Progenitor cell of endocrine pancreas (in vitro differentiated cells): ENCODE measurements at regions not wholly inside any gene's neighbourhood (a gene's known extent, or its start where the extent isn't known, plus 50 kb on each side); places are given as distances from the start of the nearest gene placed in this dataset.

Source experiments
- DNase-seq: peaks from one replicate; pipeline ENCODE4 v3.0.0; 2021; ENCODE audit warnings: low spot score; ENCODE audit not compliant: unreplicated experiment
- H3K27ac Mint-ChIP-seq: 2 replicates; pipeline ENCODE4 v1.8.0; 2021; ENCODE audit warnings: mild to moderate bottlenecking, moderate library complexity, mixed read lengths
- H3K27me3 Mint-ChIP-seq: 2 replicates; pipeline ENCODE4 v1.8.0; 2021; ENCODE audit warnings: mixed read lengths
- H3K36me3 Mint-ChIP-seq: 2 replicates; pipeline ENCODE4 v1.8.0; 2022; ENCODE audit warnings: mixed read lengths; ENCODE audit not compliant: insufficient read depth
- H3K4me1 Mint-ChIP-seq: 2 replicates; pipeline ENCODE4 v1.8.0; 2021; ENCODE audit warnings: low read depth, mixed read lengths
- H3K4me3 Mint-ChIP-seq: 2 replicates; pipeline ENCODE4 v1.8.0; 2021; ENCODE audit warnings: low read depth, mild to moderate bottlenecking, moderate library complexity, mixed read lengths
- H3K9me3 Mint-ChIP-seq: 2 replicates; pipeline ENCODE4 v1.8.0; 2021; ENCODE audit warnings: low read depth, mixed read lengths
- CTCF ChIP-seq: fragments of 200-600 bp; sonication (generic); IDR thresholded peaks from one replicate; pipeline ENCODE4 v1.5.0; 2021; ENCODE audit warnings: antibody characterized with exemption, mild to moderate bottlenecking; ENCODE audit not compliant: unreplicated experiment

- Mint-ChIP-seq H3K9me3 (peaks cover 30% of the 10 kb centered on the region), H3K36me3 (no peaks in the 10 kb centered on the region), H3K27me3 (no peaks in the 10 kb centered on the region), H3K4me3 (no peak overlapping the region), H3K4me1 (no peaks in the 10 kb centered on the region), H3K27ac (no peak overlapping the region)
- DNase-seq: no peak
- no peak for TF ChIP-seq CTCF
Measured at GRCh38 chr10:130396044-130396443, 259.9 kb downstream of the GLRX3 start.

GRCh38 chr10:130398090-130398994 lies 262.2 kb downstream of the GLRX3 start:
- Mint-ChIP-seq H3K27me3 (peaks cover 6% of the 10 kb centered on the region), H3K9me3 (peaks cover 29% of the 10 kb centered on the region)
- no peak for TF ChIP-seq CTCF

GRCh38 chr10:130399425-130399950 lies 263.3 kb downstream of the GLRX3 start:
- H3K4me3 Mint-ChIP-seq: no peak overlapping the region
- H3K27ac Mint-ChIP-seq: no peak overlapping the region
- H3K27me3 Mint-ChIP-seq: peaks cover 15% of the 10 kb centered on the region
- peaks cover 20% of the 10 kb centered on the region for H3K9me3 Mint-ChIP-seq
- H3K36me3 Mint-ChIP-seq: no peaks in the 10 kb centered on the region
- DNase-seq: no peak
- no peak for TF ChIP-seq CTCF
- no peaks in the 10 kb centered on the region for H3K4me1 Mint-ChIP-seq

More at GRCh38 chr10:130398090-130398994, 262.2 kb downstream of the GLRX3 start:
- no peaks in the 10 kb centered on the region for H3K36me3 Mint-ChIP-seq
- H3K4me3 Mint-ChIP-seq: no peak overlapping the region
- H3K27ac Mint-ChIP-seq: no peak overlapping the region
- H3K4me1 Mint-ChIP-seq: no peaks in the 10 kb centered on the region
- DNase-seq: no peak

GRCh38 chr10:130400890-130401289 lies 264.7 kb downstream of the GLRX3 start:
- H3K27me3 Mint-ChIP-seq: peaks cover 18% of the 10 kb centered on the region
- no peak overlapping the region for H3K27ac Mint-ChIP-seq
- H3K36me3 Mint-ChIP-seq: no peaks in the 10 kb centered on the region
- DNase-seq: no peak
- H3K4me3 Mint-ChIP-seq: no peak overlapping the region
- H3K4me1 Mint-ChIP-seq: peaks cover 3% of the 10 kb centered on the region
- no peak for TF ChIP-seq CTCF
- peaks cover 10% of the 10 kb centered on the region for H3K9me3 Mint-ChIP-seq

- DNase-seq: no peak
- Mint-ChIP-seq H3K36me3 (no peaks in the 10 kb centered on the region), H3K27ac (no peak overlapping the region), H3K4me3 (no peak overlapping the region), H3K27me3 (peaks cover 18% of the 10 kb centered on the region), H3K9me3 (peaks cover 3% of the 10 kb centered on the region), H3K4me1 (peaks cover 4% of the 10 kb centered on the region)
- TF ChIP-seq CTCF: no peak
Measured at GRCh38 chr10:130401860-130402765, 265.9 kb downstream of the GLRX3 start.
